Stomach (tissue), 8 donors: ENCODE measurements at regions not wholly inside any gene's neighbourhood (a gene's known extent, or its start where the extent isn't known, plus 50 kb on each side); places are given as distances from the start of the nearest gene placed in this dataset.

Experiments used
- DNase-seq, 2 donors: peaks; one replicate each; pipeline versions ENCODE4 v3.0.0 to v3.0.0-alpha.2; 2013 to 2019
- H3K27ac ChIP-seq, 5 donors: fragments of 200-600 bp in 4 of 5; sonication (generic) in 4 of 5; one replicate each; pipeline ENCODE4 v1.5.1; 2013 to 2019; ENCODE audit warnings: mild to moderate bottlenecking in 1 of 5, moderate library complexity in 1 of 5
- H3K27me3 ChIP-seq, 3 donors: fragments of 200-600 bp; sonication (generic); one replicate each; pipeline ENCODE4 v1.5.1; 2017 to 2019; ENCODE audit warnings: mixed run types in 1 of 3
- H3K36me3 ChIP-seq, 4 donors: fragments of 200-600 bp; sonication (generic); 1 replicate in 3 of 4; 2 replicates in 1 of 4; pipeline ENCODE4 v1.5.1; 2016 to 2019
- H3K4me1 ChIP-seq, 4 donors: fragments of 200-600 bp; sonication (generic); one replicate each; pipeline ENCODE4 v1.5.1; 2016 to 2019
- H3K4me3 ChIP-seq, 4 donors: fragments of 200-600 bp; sonication (generic) in 3 of 4; one replicate each; pipeline ENCODE4 v1.5.1; 2016 to 2019; ENCODE audit warnings: mild to moderate bottlenecking in 1 of 4
- H3K9me3 ChIP-seq, 4 donors: fragments of 200-600 bp; sonication (generic); one replicate each; pipeline ENCODE4 v1.5.1; 2016 to 2019
- EP300 ChIP-seq: sonication (generic); formaldehyde crosslinking; IDR thresholded peaks from one replicate; pipeline ENCODE4 v1.6.1; 2017; ENCODE audit warnings: antibody characterized with exemption
- POLR2A ChIP-seq, 4 donors: fragments of 450-650 bp; IDR thresholded peaks; one replicate each; pipeline ENCODE4 v1.6.1; 2016; ENCODE audit warnings: antibody characterized with exemption in 4 of 4, control low read depth in 2 of 4, mild to moderate bottlenecking in 1 of 4, moderate library complexity in 1 of 4
- POLR2AphosphoS5 ChIP-seq, 3 donors: sonication (generic); formaldehyde crosslinking; IDR thresholded peaks; one replicate each; pipeline ENCODE4 v1.6.1; 2016; ENCODE audit warnings: antibody characterized with exemption in 3 of 3
- WGBS, 5 donors: extraction: QIAGEN DNeasy Blood & Tissue Kit in 3 of 5; methylation state at CpG; one replicate each; pipeline versions ENCODE4 v1.1.5 to v1.1.7; 2013 to 2018; 5-methylcytosine and 5-hydroxymethylcytosine counted together
- intact Hi-C: fragments of 100-400 bp; cut with DNase I; formaldehyde crosslinking; loops from one replicate; pipeline ENCODE4 v1.15.1; 2023; ENCODE audit warnings: low total_unique reads
- TF ChIP-seq, protein P1 (sequence below), 7 experiments: fragments of 450-650 bp in 4 of 7; fragments of 200-600 bp in 3 of 7; sonication (generic) in 3 of 7; IDR thresholded peaks; one replicate each; pipeline ENCODE4 v1.5.1; 2016 to 2019; ENCODE audit warnings: antibody characterized with exemption in 7 of 7, control low read depth in 2 of 7, mild to moderate bottlenecking in 1 of 7
- donor health status: healthy with polysubstance abuse.
- donor health status: Bipolar disorder and iron deficiency.
- donor health status: healthy.

DNA sequence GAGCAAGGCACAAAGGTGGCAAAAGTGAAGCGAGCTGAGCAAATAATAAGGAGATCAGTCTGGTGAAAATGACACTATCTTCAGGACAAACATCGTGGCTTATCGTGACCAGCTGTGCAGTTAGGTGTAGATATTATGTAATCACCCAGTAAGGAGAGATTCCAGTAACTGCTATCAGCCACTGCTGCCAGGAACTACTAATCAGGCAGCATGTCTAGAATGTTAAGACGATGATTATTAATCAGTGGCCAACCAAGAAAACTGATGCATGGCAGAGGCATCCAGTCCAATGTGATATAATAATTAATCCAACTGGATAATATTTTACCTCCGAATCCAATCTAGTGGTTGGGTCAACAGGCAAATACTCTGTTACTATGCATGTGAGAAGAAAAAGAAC lies 252.7 kb upstream of the ZPLD1 start:
- peak; percentile 34 to 51 for DNase-seq
- Histone ChIP-seq H3K27me3 (no peaks in the 10 kb centered on the region), H3K9me3 (no peaks in the 10 kb centered on the region), H3K36me3 (no peaks in the 10 kb centered on the region), H3K27ac (peak overlapping the region; percentile 15 to 76 (median 70)), H3K4me1 (peaks cover 22 to 55% (median 41%) of the 10 kb centered on the region in 4 donors), H3K4me3 (no peak overlapping the region)
- intact Hi-C loops: no loop called here
- 17 to 38% (median 34%) methylated on average over 5 of the region's 5 CpGs for WGBS, 5 donors
- no peak for TF ChIP-seq POLR2A (IDR thresholded peaks at IDR 0.05)
- TF ChIP-seq POLR2AphosphoS5 (IDR thresholded peaks at IDR 0.05): peak in 2 of 3 donors; percentile 80 to 86

DNA sequence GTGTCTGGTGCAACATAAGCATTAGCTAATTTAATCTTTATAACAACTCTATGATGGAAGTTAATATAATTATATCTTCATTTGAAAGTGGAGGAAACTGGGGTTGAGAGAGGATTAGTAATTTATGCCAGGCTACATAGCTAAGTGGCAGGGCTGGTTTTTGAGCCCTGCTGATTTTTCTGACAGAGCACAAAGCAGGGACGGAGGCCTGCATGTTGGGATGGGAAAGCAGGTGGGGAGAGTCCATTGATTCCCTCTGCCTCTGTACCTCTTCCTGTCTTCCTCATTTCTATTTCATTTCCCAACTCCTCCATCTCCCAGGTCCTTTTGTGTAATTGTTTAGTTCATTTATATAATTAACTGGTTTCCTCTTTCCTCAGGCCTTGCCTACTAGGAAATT lies 251.6 kb upstream of the ZPLD1 start:
- Histone ChIP-seq H3K9me3 (no peaks in the 10 kb centered on the region), H3K36me3 (no peaks in the 10 kb centered on the region), H3K4me1 (peaks cover 22 to 53% (median 41%) of the 10 kb centered on the region in 4 donors), H3K4me3 (no peak overlapping the region), H3K27me3 (no peaks in the 10 kb centered on the region), H3K27ac (peak overlapping the region in 1 of 5 donors; percentile 71)
- TF ChIP-seq, protein P1, sequence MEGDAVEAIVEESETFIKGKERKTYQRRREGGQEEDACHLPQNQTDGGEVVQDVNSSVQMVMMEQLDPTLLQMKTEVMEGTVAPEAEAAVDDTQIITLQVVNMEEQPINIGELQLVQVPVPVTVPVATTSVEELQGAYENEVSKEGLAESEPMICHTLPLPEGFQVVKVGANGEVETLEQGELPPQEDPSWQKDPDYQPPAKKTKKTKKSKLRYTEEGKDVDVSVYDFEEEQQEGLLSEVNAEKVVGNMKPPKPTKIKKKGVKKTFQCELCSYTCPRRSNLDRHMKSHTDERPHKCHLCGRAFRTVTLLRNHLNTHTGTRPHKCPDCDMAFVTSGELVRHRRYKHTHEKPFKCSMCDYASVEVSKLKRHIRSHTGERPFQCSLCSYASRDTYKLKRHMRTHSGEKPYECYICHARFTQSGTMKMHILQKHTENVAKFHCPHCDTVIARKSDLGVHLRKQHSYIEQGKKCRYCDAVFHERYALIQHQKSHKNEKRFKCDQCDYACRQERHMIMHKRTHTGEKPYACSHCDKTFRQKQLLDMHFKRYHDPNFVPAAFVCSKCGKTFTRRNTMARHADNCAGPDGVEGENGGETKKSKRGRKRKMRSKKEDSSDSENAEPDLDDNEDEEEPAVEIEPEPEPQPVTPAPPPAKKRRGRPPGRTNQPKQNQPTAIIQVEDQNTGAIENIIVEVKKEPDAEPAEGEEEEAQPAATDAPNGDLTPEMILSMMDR (IDR thresholded peaks at IDR 0.05): no peak
- no peak for TF ChIP-seq EP300
- no peak for TF ChIP-seq POLR2AphosphoS5 (IDR thresholded peaks at IDR 0.05)
- no peak for TF ChIP-seq POLR2A (IDR thresholded peaks at IDR 0.05)
- WGBS, 5 donors: 84 to 100% (median 95%) methylated on average over 1 of the region's 1 CpG
- intact Hi-C loops: no loop called here
- no peak for DNase-seq

DNA sequence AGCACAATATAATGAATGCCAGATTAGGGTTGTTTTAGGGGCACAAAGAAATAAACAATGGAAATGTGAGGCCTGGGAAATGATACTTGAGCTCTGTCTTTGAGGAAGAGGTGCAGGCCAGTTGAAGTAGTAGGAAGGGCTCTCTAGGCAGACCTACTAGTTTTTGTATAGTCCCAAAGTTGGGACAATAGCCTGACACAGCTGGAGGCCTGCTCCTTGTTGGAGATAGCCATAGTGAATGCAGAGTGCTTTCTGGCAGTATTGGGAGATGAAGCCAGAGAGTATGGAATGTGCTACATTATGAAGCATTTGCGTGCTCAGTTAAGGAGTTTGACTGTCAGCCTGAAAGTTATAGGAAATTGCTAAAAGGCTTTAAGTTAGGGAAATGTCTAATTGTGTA lies 251.2 kb upstream of the ZPLD1 start:
- peaks cover 22 to 51% (median 41%) of the 10 kb centered on the region in 4 donors for H3K4me1 ChIP-seq
- no peaks in the 10 kb centered on the region for H3K36me3 ChIP-seq
- TF ChIP-seq EP300 (no peak), POLR2A (IDR thresholded peaks at IDR 0.05) (no peak), POLR2AphosphoS5 (IDR thresholded peaks at IDR 0.05) (no peak)
- TF ChIP-seq, protein P1 (IDR thresholded peaks at IDR 0.05): no peak
- no peak for DNase-seq
- no peak overlapping the region for H3K4me3 ChIP-seq
- no peaks in the 10 kb centered on the region for H3K9me3 ChIP-seq
- intact Hi-C loops: no loop called here
- no peak overlapping the region for H3K27ac ChIP-seq
- WGBS, 5 donors: 96 to 100% (median 100%) methylated on average over 1 of the region's 1 CpG
- H3K27me3 ChIP-seq: no peaks in the 10 kb centered on the region

DNA sequence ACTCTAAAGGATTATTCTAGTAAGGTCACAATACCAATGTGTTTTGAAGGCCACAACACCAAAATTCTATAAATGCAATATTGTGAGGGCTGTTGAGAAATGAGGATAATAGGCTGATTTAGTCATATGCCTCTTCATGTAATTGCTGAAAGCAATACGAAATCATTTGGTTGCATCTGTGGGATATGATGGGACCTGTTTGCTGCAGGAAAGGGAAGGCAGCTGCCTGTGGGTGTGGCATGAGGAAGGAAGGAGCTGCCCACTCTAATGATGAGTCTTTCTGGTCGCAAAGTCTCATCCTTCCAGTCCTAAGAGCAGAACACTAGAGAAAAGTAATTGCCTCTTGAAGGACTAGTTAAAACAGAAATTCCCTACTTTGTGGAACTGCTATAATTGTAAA lies 245.3 kb upstream of the ZPLD1 start:
- 67 to 86% (median 72%) methylated on average over 2 of the region's 2 CpGs for WGBS, 5 donors
- no peaks in the 10 kb centered on the region for H3K9me3 ChIP-seq
- peaks cover 0 to 21% (median 10%) of the 10 kb centered on the region in 4 donors for H3K4me1 ChIP-seq
- H3K27ac ChIP-seq: no peak overlapping the region
- H3K36me3 ChIP-seq: no peaks in the 10 kb centered on the region
- intact Hi-C loops: no loop called here
- TF ChIP-seq, protein P1 (IDR thresholded peaks at IDR 0.05): no peak
- TF ChIP-seq POLR2A (IDR thresholded peaks at IDR 0.05): no peak
- DNase-seq: no peak
- no peak overlapping the region for H3K4me3 ChIP-seq
- no peaks in the 10 kb centered on the region for H3K27me3 ChIP-seq

DNA sequence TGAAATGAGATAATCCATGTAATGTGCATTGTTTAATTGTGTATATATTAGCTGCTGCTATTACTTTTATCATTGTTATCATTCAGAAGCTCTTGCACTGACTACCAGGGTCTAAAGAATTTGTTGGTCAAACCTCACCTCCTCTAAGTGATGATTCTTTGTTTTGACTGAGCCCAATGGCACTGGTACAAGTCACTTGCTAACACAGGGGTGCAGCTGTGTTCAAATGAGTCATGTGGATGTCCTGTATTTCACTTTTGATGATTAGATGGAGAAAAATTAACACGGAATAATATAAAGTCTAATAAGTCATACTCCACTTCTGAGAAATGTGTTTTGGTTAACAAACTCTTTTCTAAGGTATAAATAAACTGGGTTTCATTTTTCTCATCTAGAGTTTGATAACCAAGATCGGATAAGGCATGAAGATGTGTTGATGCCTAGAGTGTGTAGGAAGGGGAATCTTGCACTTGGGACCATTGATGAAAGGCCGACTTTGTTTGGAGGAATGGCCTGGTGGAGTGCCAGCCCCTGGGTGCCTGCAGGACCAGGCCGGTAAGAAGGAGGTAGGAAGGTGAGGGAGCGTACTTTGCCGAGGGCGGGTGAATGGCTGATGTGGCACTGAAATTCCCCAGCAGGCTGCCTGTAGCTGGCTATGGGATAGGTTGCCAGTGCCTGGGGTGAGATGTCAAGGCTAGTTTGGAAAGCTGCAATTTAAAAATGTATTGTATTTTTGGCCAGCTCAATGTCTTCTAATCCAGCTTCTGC lies 244.7 kb upstream of the ZPLD1 start:
- peak overlapping the region in 4 of 5 donors; percentile 14 to 63 (median 38) for H3K27ac ChIP-seq
- no peaks in the 10 kb centered on the region for H3K36me3 ChIP-seq
- peaks cover 0 to 26% (median 11%) of the 10 kb centered on the region in 4 donors for H3K4me1 ChIP-seq
- H3K4me3 ChIP-seq: no peak overlapping the region
- 43 to 69% (median 59%) methylated on average over 7 of the region's 7 CpGs for WGBS, 5 donors
- no peaks in the 10 kb centered on the region for H3K27me3 ChIP-seq
- peak in 1 of 2 donors; percentile 31 for DNase-seq
- no peaks in the 10 kb centered on the region for H3K9me3 ChIP-seq
- intact Hi-C loops: no loop called here
- no peak for TF ChIP-seq POLR2AphosphoS5 (IDR thresholded peaks at IDR 0.05)
- no peak for TF ChIP-seq EP300
- no peak for TF ChIP-seq POLR2A (IDR thresholded peaks at IDR 0.05)
- TF ChIP-seq, protein P1 (IDR thresholded peaks at IDR 0.05): no peak
